K562 (cell line): ENCODE measurements at regions not wholly inside any gene's neighbourhood (a gene's known extent, or its start where the extent isn't known, plus 50 kb on each side); places are given as distances from the start of the nearest gene placed in this dataset.

ENCODE experiments used
- ATAC-seq: fragments of 200-7000 bp; cut with Tn5 transposase; 3 replicates; pipeline ENCODE4 v1.9.1; 2020; ENCODE audit warnings: moderate library complexity
- BruUV-seq: library from RNA; stranded (reverse); fragments of 400-500 nt; replicated peaks from 2 replicates; lab custom pipeline; 2021; lab: Mats Ljungman, UMichigan
- CTCF ChIA-PET: fragments of 300-600 bp; formaldehyde crosslinking; extraction: SDS; loops from one replicate; lab custom pipeline; 2021; ENCODE audit warnings: low intra/inter-chr PET ratio; lab: Yijun Ruan, JAX
- POLR2A ChIA-PET: fragments of 300-600, 350-650 bp; sonication (Branson Sonifier 250); formaldehyde crosslinking; extraction: SDS; loops from one replicate; lab custom pipeline; 2021; ENCODE audit warnings: antibody characterized with exemption, inconsistent platforms; lab: Yijun Ruan, JAX
- DNase-seq, 4 experiments: peaks; one replicate each; pipeline versions ENCODE4 v3.0.0 to v3.0.0-alpha.2; 2011 to 2018; ENCODE audit warnings: low spot score in 3 of 4, mixed read lengths in 3 of 4; ENCODE audit errors: extremely low read depth in 1 of 4
- FAIRE-seq: peaks from 2 replicates; lab custom pipeline; 2011; peaks lifted over from hg19 to GRCh38; lab: Jason Lieb, UNC
- H2AFZ ChIP-seq: 2 replicates; pipeline ENCODE4 v1.6.0; 2011; ENCODE audit warnings: low read depth, low read length, control low read depth, inconsistent platforms
- H3K27ac ChIP-seq: fragments of 200-600 bp; 3 replicates; pipeline ENCODE4 v1.8.0; 2011; ENCODE audit warnings: low read depth, mild to moderate bottlenecking, control low read depth, inconsistent platforms, low read length, moderate library complexity, mixed read lengths; ENCODE audit errors: extremely low read depth
- H3K27me3 ChIP-seq, 2 experiments: fragments of 300-600 bp in 1 of 2; 2 replicates in 1 of 2; 3 replicates in 1 of 2; pipeline versions ENCODE4 v1.6.0 to v1.8.0; 2011; ENCODE audit warnings: inconsistent platforms in 2 of 2, low read length in 2 of 2, mild to moderate bottlenecking in 1 of 2, mixed read lengths in 1 of 2, moderate library complexity in 1 of 2; ENCODE audit not compliant: control insufficient read depth in 2 of 2, insufficient read depth in 2 of 2
- H3K36me3 ChIP-seq: fragments of 300-600 bp; 3 replicates; pipeline ENCODE4 v1.8.0; 2011; ENCODE audit warnings: mild to moderate bottlenecking, low read length, inconsistent platforms; ENCODE audit not compliant: control insufficient read depth, insufficient read depth
- H3K4me1 ChIP-seq, 2 experiments: fragments of 200-600 bp in 1 of 2; replicated peaks in 1 of 2; 2 replicates in 1 of 2; 3 replicates in 1 of 2; pipeline versions ENCODE4 v1.5.1 to v1.8.0; 2011; ENCODE audit warnings: inconsistent platforms in 2 of 2, low read length in 2 of 2, mild to moderate bottlenecking in 1 of 2, mixed read lengths in 1 of 2, moderate library complexity in 1 of 2; ENCODE audit not compliant: control insufficient read depth in 2 of 2, insufficient read depth in 2 of 2
- H3K4me2 ChIP-seq: 2 replicates; pipeline ENCODE4 v1.6.1; 2011; ENCODE audit warnings: low read length, control low read depth, inconsistent platforms, mixed read lengths; ENCODE audit not compliant: insufficient read depth
- H3K4me3 ChIP-seq: fragments of 200-600 bp; sonication (generic), shearing (Covaris generic); 2 replicates; pipeline ENCODE4 v1.5.1; 2016; ENCODE audit warnings: control low read depth, inconsistent platforms
- H3K79me2 ChIP-seq: fragments of 200-600 bp; 3 replicates; pipeline ENCODE4 v1.8.0; 2011; ENCODE audit warnings: low read length, inconsistent platforms; ENCODE audit not compliant: control insufficient read depth, insufficient read depth
- H3K9ac ChIP-seq, 2 experiments: 2 replicates each; pipeline versions ENCODE4 v1.6.0 to v1.6.1; 2011; ENCODE audit warnings: low read depth in 2 of 2, low read length in 2 of 2, control low read depth in 1 of 2, inconsistent platforms in 1 of 2, mild to moderate bottlenecking in 1 of 2, mixed read lengths in 1 of 2; ENCODE audit not compliant: insufficient read depth in 1 of 2
- H3K9me1 ChIP-seq: one replicate; pipeline ENCODE4 v1.6.0; 2011; ENCODE audit warnings: inconsistent platforms, mild to moderate bottlenecking, low read length, moderate library complexity; ENCODE audit not compliant: control insufficient read depth, insufficient read depth
- H3K9me3 ChIP-seq: replicated peaks from 2 replicates; pipeline ENCODE4 v1.5.1; 2011; ENCODE audit warnings: low read depth, low read length, inconsistent platforms; ENCODE audit not compliant: control insufficient read depth, insufficient read depth
- H4K20me1 ChIP-seq: replicated peaks from 2 replicates; pipeline ENCODE4 v1.6.1; 2011; ENCODE audit warnings: low read length, inconsistent platforms, mixed read lengths; ENCODE audit not compliant: control insufficient read depth, insufficient read depth
- ARID2 ChIP-seq: fragments of 450-650 bp; IDR thresholded peaks from 2 replicates; pipeline ENCODE4 v1.6.1; 2017; ENCODE audit warnings: antibody characterized with exemption, mild to moderate bottlenecking
- CBX2 ChIP-seq: fragments of 200-600 bp; sonication (generic); IDR thresholded peaks from one replicate; pipeline ENCODE4 v1.6.1; 2012; ENCODE audit warnings: mild to moderate bottlenecking, low read length, inconsistent platforms; ENCODE audit not compliant: insufficient read depth, poor library complexity, severe bottlenecking
- HIVEP1 ChIP-seq: fragments of 250-450 bp; sonication (Bioruptor Pico); IDR thresholded peaks from 2 replicates; pipeline ENCODE4 v1.4.0; 2020; ENCODE audit warnings: mild to moderate bottlenecking
- MEF2A ChIP-seq: IDR thresholded peaks from 2 replicates; pipeline ENCODE4 v1.6.1; 2011; ENCODE audit warnings: low read depth, mild to moderate bottlenecking, low read length, moderate library complexity; ENCODE audit not compliant: control insufficient read depth
- PPARD ChIP-seq: fragments of 250-450 bp; sonication (Bioruptor Pico); IDR thresholded peaks from 2 replicates; pipeline ENCODE4 v1.8.0; 2022; ENCODE audit warnings: inconsistent platforms, mild to moderate bottlenecking, moderate library complexity
- PTTG1 ChIP-seq: fragments of 450-650 bp; IDR thresholded peaks from 2 replicates; pipeline ENCODE4 v1.6.1; 2016; ENCODE audit warnings: low read depth, mild to moderate bottlenecking, missing genetic modification characterization, missing compliant biosample characterization
- ZNF12 ChIP-seq: sonication (generic); formaldehyde crosslinking; IDR thresholded peaks from 2 replicates; pipeline ENCODE4 v1.4.0; 2020; ENCODE audit warnings: mild to moderate bottlenecking, missing genetic modification reagents
- ZNF23 ChIP-seq: fragments of 250-450 bp; sonication (Bioruptor Pico); IDR thresholded peaks from 2 replicates; pipeline ENCODE4 v1.4.0; 2020; ENCODE audit warnings: mild to moderate bottlenecking
- ZNF699 ChIP-seq: fragments of 250-450 bp; sonication (Bioruptor Pico); IDR thresholded peaks from 2 replicates; pipeline ENCODE4 v1.8.0; 2021; ENCODE audit warnings: mild to moderate bottlenecking, moderate library complexity; ENCODE audit not compliant: insufficient replicate concordance
- WGBS: fragments of 100-300 bp; shearing (Covaris generic); methylation state at CpG from one replicate; pipeline ENCODE4 v1.1.6; 2016; ENCODE audit warnings: low coverage, mixed read lengths; ENCODE audit not compliant: insufficient coverage; ENCODE audit errors: missing lambda C conversion rate; 5-methylcytosine and 5-hydroxymethylcytosine counted together
- in situ Hi-C: fragments of 300-500 bp; cut with MboI; formaldehyde crosslinking; loops from 4 replicates; pipeline ENCODE4 v1.15.0; 2018; ENCODE audit warnings: inconsistent platforms, mixed read lengths
- intact Hi-C: fragments of 100-400 bp; cut with micrococcal nuclease; formaldehyde crosslinking; loops from 2 replicates; pipeline ENCODE4 v1.14.2; 2022
- TF ChIP-seq, protein P1 (sequence below): sonication (generic); formaldehyde crosslinking; IDR thresholded peaks from 2 replicates; pipeline ENCODE4 v1.4.0; 2020; ENCODE audit warnings: mild to moderate bottlenecking, missing genetic modification reagents
- TF ChIP-seq, protein P2 (sequence below): sonication (generic); formaldehyde crosslinking; IDR thresholded peaks from 2 replicates; pipeline ENCODE4 v1.8.1; 2022; ENCODE audit warnings: missing genetic modification reagents
- TF ChIP-seq, protein P3 (sequence below): fragments of 250-450 bp; sonication (Bioruptor Pico); IDR thresholded peaks from 2 replicates; pipeline ENCODE4 v1.5.0; 2021; ENCODE audit warnings: mild to moderate bottlenecking, borderline replicate concordance

DNA sequence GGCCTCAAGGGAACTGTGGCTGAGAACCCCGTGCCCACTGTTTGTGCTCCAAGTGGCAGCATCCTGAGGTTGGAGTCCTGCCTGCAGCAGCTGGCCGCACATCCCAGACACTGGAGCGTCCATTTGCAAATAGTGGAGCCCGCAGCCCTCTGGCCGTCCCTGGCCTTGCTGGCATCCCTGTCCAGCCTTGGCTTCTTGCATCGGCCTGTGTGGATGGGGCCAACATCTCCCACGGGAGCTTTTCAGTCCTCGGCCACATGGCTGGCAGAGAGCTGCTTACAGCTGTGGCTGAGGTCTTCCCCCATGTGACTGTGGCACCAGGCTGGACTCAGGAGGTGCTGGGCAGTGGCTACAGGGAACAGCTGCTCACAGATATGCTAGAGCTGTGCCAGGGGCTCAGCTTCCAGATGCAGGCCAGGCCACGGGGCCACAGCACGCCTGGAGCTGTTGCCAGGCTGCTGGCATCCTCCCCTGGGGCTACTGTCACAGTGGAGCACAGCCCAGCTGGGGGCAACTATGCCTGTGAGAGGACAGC lies 71.2 kb downstream of the FAM43A start:
- H3K9me3 ChIP-seq, result no peaks in the 10 kb centered on the region
- WGBS, result 3% methylated on average over 10 of the region's 10 CpGs
- POLR2A ChIA-PET, result interaction anchor here (1.3 kb wide), 1 partner anchor 12 kb away, joined by 8 read pairs; no protein-coding TSS in a partner anchor
- H3K4me1 ChIP-seq, result peaks cover 0 to 4% of the 10 kb centered on the region in 2 experiments; a peak in 2 of 5 replicates
- H3K4me2 ChIP-seq, result no peak overlapping the region
- no peak overlapping the region for H3K27ac ChIP-seq
- BruUV-seq, result no TSS peak
- no peak overlapping the region for H2AFZ ChIP-seq
- H3K27me3 ChIP-seq, result peaks cover 58 to 79% of the 10 kb centered on the region in 2 experiments
- H3K9me1 ChIP-seq, result no peaks in the 10 kb centered on the region
- CTCF ChIA-PET, result no interaction called here
- H3K79me2 ChIP-seq, result no peaks in the 10 kb centered on the region
- H3K4me3 ChIP-seq, result no peak overlapping the region
- no peak for FAIRE-seq
- intact Hi-C loops (no loop called here), in situ Hi-C loops (no loop called here)
- no peak for TF ChIP-seq ARID2
- TF ChIP-seq, protein P1, sequence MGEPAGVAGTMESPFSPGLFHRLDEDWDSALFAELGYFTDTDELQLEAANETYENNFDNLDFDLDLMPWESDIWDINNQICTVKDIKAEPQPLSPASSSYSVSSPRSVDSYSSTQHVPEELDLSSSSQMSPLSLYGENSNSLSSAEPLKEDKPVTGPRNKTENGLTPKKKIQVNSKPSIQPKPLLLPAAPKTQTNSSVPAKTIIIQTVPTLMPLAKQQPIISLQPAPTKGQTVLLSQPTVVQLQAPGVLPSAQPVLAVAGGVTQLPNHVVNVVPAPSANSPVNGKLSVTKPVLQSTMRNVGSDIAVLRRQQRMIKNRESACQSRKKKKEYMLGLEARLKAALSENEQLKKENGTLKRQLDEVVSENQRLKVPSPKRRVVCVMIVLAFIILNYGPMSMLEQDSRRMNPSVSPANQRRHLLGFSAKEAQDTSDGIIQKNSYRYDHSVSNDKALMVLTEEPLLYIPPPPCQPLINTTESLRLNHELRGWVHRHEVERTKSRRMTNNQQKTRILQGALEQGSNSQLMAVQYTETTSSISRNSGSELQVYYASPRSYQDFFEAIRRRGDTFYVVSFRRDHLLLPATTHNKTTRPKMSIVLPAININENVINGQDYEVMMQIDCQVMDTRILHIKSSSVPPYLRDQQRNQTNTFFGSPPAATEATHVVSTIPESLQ (CRISPR knock-in tag), result no peak
- TF ChIP-seq ZNF23 (CRISPR knock-in tag), result no peak
- TF ChIP-seq, protein P2, sequence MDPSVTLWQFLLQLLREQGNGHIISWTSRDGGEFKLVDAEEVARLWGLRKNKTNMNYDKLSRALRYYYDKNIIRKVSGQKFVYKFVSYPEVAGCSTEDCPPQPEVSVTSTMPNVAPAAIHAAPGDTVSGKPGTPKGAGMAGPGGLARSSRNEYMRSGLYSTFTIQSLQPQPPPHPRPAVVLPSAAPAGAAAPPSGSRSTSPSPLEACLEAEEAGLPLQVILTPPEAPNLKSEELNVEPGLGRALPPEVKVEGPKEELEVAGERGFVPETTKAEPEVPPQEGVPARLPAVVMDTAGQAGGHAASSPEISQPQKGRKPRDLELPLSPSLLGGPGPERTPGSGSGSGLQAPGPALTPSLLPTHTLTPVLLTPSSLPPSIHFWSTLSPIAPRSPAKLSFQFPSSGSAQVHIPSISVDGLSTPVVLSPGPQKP (CRISPR knock-in tag), result no peak
- TF ChIP-seq CBX2, result no peak
- TF ChIP-seq ZNF12, result no peak
- TF ChIP-seq ZNF699 (CRISPR knock-in tag), result no peak
- TF ChIP-seq HIVEP1 (CRISPR knock-in tag), result no peak
- no peak for TF ChIP-seq PPARD (CRISPR knock-in tag)
- TF ChIP-seq, protein P3, sequence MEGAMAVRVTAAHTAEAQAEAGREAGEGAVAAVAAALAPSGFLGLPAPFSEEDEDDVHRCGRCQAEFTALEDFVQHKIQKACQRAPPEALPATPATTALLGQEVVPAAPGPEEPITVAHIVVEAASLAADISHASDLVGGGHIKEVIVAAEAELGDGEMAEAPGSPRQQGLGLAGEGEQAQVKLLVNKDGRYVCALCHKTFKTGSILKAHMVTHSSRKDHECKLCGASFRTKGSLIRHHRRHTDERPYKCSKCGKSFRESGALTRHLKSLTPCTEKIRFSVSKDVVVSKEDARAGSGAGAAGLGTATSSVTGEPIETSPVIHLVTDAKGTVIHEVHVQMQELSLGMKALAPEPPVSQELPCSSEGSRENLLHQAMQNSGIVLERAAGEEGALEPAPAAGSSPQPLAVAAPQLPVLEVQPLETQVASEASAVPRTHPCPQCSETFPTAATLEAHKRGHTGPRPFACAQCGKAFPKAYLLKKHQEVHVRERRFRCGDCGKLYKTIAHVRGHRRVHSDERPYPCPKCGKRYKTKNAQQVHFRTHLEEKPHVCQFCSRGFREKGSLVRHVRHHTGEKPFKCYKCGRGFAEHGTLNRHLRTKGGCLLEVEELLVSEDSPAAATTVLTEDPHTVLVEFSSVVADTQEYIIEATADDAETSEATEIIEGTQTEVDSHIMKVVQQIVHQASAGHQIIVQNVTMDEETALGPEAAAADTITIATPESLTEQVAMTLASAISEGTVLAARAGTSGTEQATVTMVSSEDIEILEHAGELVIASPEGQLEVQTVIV (CRISPR knock-in tag), result no peak
- TF ChIP-seq MEF2A, result no peak
- TF ChIP-seq PTTG1 (tag), result no peak
- DNase-seq, result no peak
- H3K9ac ChIP-seq, result no peak overlapping the region
- no peaks in the 10 kb centered on the region for H3K36me3 ChIP-seq
- ATAC-seq, result no peak
- H4K20me1 ChIP-seq, result peaks cover 3% of the 10 kb centered on the region; the same call in 1 of the 2 replicates
